HG02763 (cell line): ENCODE measurements at regions not wholly inside any gene's neighbourhood (a gene's known extent, or its start where the extent isn't known, plus 50 kb on each side); places are given as distances from the start of the nearest gene placed in this dataset.

Experiments
- ATAC-seq: cut with Tn5 transposase; IDR thresholded peaks from one replicate; pipeline ENCODE4 v1.9.1; 2021; ENCODE audit warnings: mild to moderate bottlenecking, moderate library complexity; ENCODE audit not compliant: unreplicated experiment

- ATAC-seq, result no peak
Measured at GRCh38 chr7:108686494-108686893, 116.8 kb downstream of the DNAJB9 start.

GRCh38 chr7:108697254-108697653 is 127.6 kb downstream of the DNAJB9 start:
- ATAC-seq, result no peak

- ATAC-seq, result no peak
Measured at GRCh38 chr7:108711611-108712010, 141.9 kb downstream of the DNAJB9 start.

- ATAC-seq, result no peak
Measured at GRCh38 chr7:108716783-108717182, 147.1 kb downstream of the DNAJB9 start.

GRCh38 chr7:108717781-108718180 is 148.1 kb downstream of the DNAJB9 start:
- no peak for ATAC-seq

- ATAC-seq, result no peak
Measured at GRCh38 chr7:108719631-108720030, 150.0 kb downstream of the DNAJB9 start.

GRCh38 chr7:108722561-108722960 is 152.9 kb downstream of the DNAJB9 start:
- ATAC-seq, result no peak

GRCh38 chr7:108723381-108723814 is 153.7 kb downstream of the DNAJB9 start:
- ATAC-seq, result no peak

GRCh38 chr7:108724251-108725100 is 154.8 kb downstream of the DNAJB9 start:
- ATAC-seq, result no peak

GRCh38 chr7:108735814-108736213 is 166.1 kb downstream of the DNAJB9 start:
- ATAC-seq, result no peak

GRCh38 chr7:108736221-108736891 is 166.7 kb downstream of the DNAJB9 start:
- ATAC-seq, result no peak

GRCh38 chr7:108770981-108771745 is 201.5 kb downstream of the DNAJB9 start:
- ATAC-seq, result no peak

GRCh38 chr7:108771853-108772252 is 202.2 kb downstream of the DNAJB9 start:
- ATAC-seq, result no peak

- no peak for ATAC-seq
Measured at GRCh38 chr7:108777966-108778365, 208.3 kb downstream of the DNAJB9 start.

- ATAC-seq, result no peak
Measured at GRCh38 chr7:108789451-108789850, 219.8 kb downstream of the DNAJB9 start.

GRCh38 chr7:108794466-108794865 is 224.8 kb downstream of the DNAJB9 start:
- ATAC-seq, result no peak

GRCh38 chr7:108802650-108803049 is 233.0 kb downstream of the DNAJB9 start:
- no peak for ATAC-seq

GRCh38 chr7:108805808-108806397 is 236.2 kb downstream of the DNAJB9 start:
- ATAC-seq, result no peak

GRCh38 chr7:108808549-108809266 is 239.0 kb downstream of the DNAJB9 start:
- no peak for ATAC-seq

- no peak for ATAC-seq
Measured at GRCh38 chr7:108809356-108809755, 239.7 kb downstream of the DNAJB9 start.
